Mesothelial cell of epicardium (in vitro differentiated cells): ENCODE measurements at regions not wholly inside any gene's neighbourhood (a gene's known extent, or its start where the extent isn't known, plus 50 kb on each side); places are given as distances from the start of the nearest gene placed in this dataset.
"Not testable (repeated sequence)": the region's sequence is repeated elsewhere in the genome, so short reads cannot be mapped to it uniquely, and the experiment has no call there.

Source experiments
- DNase-seq, 2 experiments: peaks; one replicate each; pipeline ENCODE4 v3.0.0; 2021; ENCODE audit warnings: low spot score in 2 of 2; ENCODE audit not compliant: unreplicated experiment in 2 of 2
- H3K27ac Mint-ChIP-seq: 2 replicates; pipeline ENCODE4 v1.8.0; 2021; ENCODE audit warnings: mixed read lengths
- H3K27me3 Mint-ChIP-seq: 2 replicates; pipeline ENCODE4 v1.8.0; 2021; ENCODE audit warnings: low read depth, mixed read lengths
- H3K36me3 Mint-ChIP-seq: 2 replicates; pipeline ENCODE4 v1.8.0; 2021; ENCODE audit warnings: mixed read lengths
- H3K4me1 Mint-ChIP-seq: 2 replicates; pipeline ENCODE4 v1.8.0; 2021; ENCODE audit warnings: mixed read lengths
- H3K4me3 Mint-ChIP-seq: 2 replicates; pipeline ENCODE4 v1.8.0; 2021; ENCODE audit warnings: mild to moderate bottlenecking, moderate library complexity, mixed read lengths
- H3K9me3 Mint-ChIP-seq: 2 replicates; pipeline ENCODE4 v1.8.0; 2021; ENCODE audit warnings: mixed read lengths
- CTCF ChIP-seq: fragments of 200-600 bp; sonication (generic); IDR thresholded peaks from one replicate; pipeline ENCODE4 v1.5.0; 2021; ENCODE audit warnings: antibody characterized with exemption; ENCODE audit not compliant: unreplicated experiment

- DNase-seq: no peak
These were observed 65.1 kb upstream of the NMUR2 start for GRCh38 chr5:152470167-152470566.

GRCh38 chr5:152472083-152472482 lies 67.0 kb upstream of the NMUR2 start:
- no peaks in the 10 kb centered on the region for H3K4me1 Mint-ChIP-seq
- H3K27ac Mint-ChIP-seq: no peak overlapping the region
- H3K27me3 Mint-ChIP-seq: peaks cover 17% of the 10 kb centered on the region
- no peak for DNase-seq
- H3K36me3 Mint-ChIP-seq: no peaks in the 10 kb centered on the region
- TF ChIP-seq CTCF: no peak
- H3K9me3 Mint-ChIP-seq: no peaks in the 10 kb centered on the region
- no peak overlapping the region for H3K4me3 Mint-ChIP-seq

More at GRCh38 chr5:152470167-152470566, 65.1 kb upstream of the NMUR2 start:
- Mint-ChIP-seq H3K27me3 (peaks cover 17% of the 10 kb centered on the region), H3K36me3 (no peaks in the 10 kb centered on the region), H3K4me3 (no peak overlapping the region), H3K4me1 (no peaks in the 10 kb centered on the region), H3K9me3 (no peaks in the 10 kb centered on the region), H3K27ac (no peak overlapping the region)
- TF ChIP-seq CTCF: no peak

- peaks cover 12% of the 10 kb centered on the region for H3K27me3 Mint-ChIP-seq
- H3K4me3 Mint-ChIP-seq: no peak overlapping the region
- H3K36me3 Mint-ChIP-seq: no peaks in the 10 kb centered on the region
- no peak for TF ChIP-seq CTCF
- DNase-seq: no peak
- H3K4me1 Mint-ChIP-seq: no peaks in the 10 kb centered on the region
- no peak overlapping the region for H3K27ac Mint-ChIP-seq
- H3K9me3 Mint-ChIP-seq: no peaks in the 10 kb centered on the region
These were observed 69.9 kb upstream of the NMUR2 start for GRCh38 chr5:152474961-152475360.

- peaks cover 5% of the 10 kb centered on the region for H3K9me3 Mint-ChIP-seq
- H3K36me3 Mint-ChIP-seq: no peaks in the 10 kb centered on the region
- no peaks in the 10 kb centered on the region for H3K4me1 Mint-ChIP-seq
- no peak for DNase-seq
- H3K27me3 Mint-ChIP-seq: peaks cover 3% of the 10 kb centered on the region
- no peak for TF ChIP-seq CTCF
- H3K4me3 Mint-ChIP-seq: no peak overlapping the region
- H3K27ac Mint-ChIP-seq: no peak overlapping the region
These were observed 72.5 kb upstream of the NMUR2 start for GRCh38 chr5:152477536-152477935.

- H3K4me3 Mint-ChIP-seq, DNase-seq, H3K27me3 Mint-ChIP-seq, H3K4me1 Mint-ChIP-seq, H3K9me3 Mint-ChIP-seq, H3K36me3 Mint-ChIP-seq, H3K27ac Mint-ChIP-seq: not testable (repeated sequence)
These were observed 74.8 kb upstream of the NMUR2 start for GRCh38 chr5:152479866-152480265.

- DNase-seq, H3K4me3 Mint-ChIP-seq, H3K27me3 Mint-ChIP-seq, H3K4me1 Mint-ChIP-seq, H3K9me3 Mint-ChIP-seq, H3K36me3 Mint-ChIP-seq, H3K27ac Mint-ChIP-seq: not testable (repeated sequence)
These were observed 75.6 kb upstream of the NMUR2 start for GRCh38 chr5:152480677-152481076.

GRCh38 chr5:152487130-152487529 lies 82.1 kb upstream of the NMUR2 start:
- no peaks in the 10 kb centered on the region for H3K27me3 Mint-ChIP-seq
- no peaks in the 10 kb centered on the region for H3K36me3 Mint-ChIP-seq
- H3K4me3 Mint-ChIP-seq: no peak overlapping the region
- DNase-seq: no peak
- no peak for TF ChIP-seq CTCF
- H3K27ac Mint-ChIP-seq: no peak overlapping the region
- H3K4me1 Mint-ChIP-seq: no peaks in the 10 kb centered on the region
- H3K9me3 Mint-ChIP-seq: peaks cover 5% of the 10 kb centered on the region
